NCI-H1436 treated with DMSO at 0.1 percent for 48 hours (cell line): ENCODE measurements at regions not wholly inside any gene's neighbourhood (a gene's known extent, or its start where the extent isn't known, plus 50 kb on each side); places are given as distances from the start of the nearest gene placed in this dataset.
"Not testable (repeated sequence)": the region's sequence is repeated elsewhere in the genome, so short reads cannot be mapped to it uniquely, and the experiment has no call there.

Experiments
- DNase-seq: peaks from one replicate; lab custom pipeline; 2025; lab: John Stamatoyannopoulos, UW

DNA sequence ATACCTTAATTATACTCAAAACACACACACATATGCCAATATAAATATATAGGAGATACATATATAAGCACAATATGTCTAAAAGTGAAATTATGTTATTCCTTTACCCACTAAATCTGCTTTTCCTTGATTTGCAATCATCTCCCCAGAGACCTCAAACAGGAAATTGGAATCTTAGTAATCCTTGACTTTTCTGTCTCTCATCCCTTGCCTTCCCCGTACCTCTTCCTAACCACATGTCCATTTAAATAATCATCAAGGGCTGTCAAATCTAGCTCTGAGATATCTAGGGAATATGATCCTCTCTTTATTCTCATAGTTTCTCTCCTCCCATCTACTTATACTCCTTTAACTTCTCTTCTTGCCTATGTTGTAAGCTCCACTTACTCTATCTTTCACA, 336.6 kb downstream of the HGF start:
- no peak for DNase-seq

- DNase-seq, result no peak
Observed at GRCh38 chr7:81430761-81431160, 339.1 kb downstream of the HGF start.

DNA sequence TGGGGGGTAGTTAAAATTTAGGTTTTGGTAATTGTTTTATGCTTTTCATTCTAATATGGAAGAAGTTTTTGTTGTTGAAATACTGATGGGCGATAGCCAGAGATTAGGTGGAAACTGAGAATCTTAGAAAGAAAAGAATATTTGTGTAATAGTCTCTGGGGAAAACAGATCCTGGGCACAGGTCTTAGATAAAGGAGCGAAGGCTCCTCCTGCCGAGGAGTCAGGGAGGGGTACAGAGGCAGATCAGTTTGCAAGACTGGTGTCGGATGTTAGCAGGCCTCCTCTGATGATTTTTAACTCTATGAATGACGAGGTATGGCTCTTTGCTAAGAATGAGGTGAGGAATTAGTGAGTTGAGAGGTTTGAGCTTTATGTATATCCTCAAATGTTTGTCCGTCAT, 339.7 kb downstream of the HGF start:
- DNase-seq, result no peak

- no peak for DNase-seq
Observed at GRCh38 chr7:81427461-81427860, 342.4 kb downstream of the HGF start.

GRCh38 chr7:81420526-81421226, 349.2 kb downstream of the HGF start:
- no peak for DNase-seq

- no peak for DNase-seq
Observed at GRCh38 chr7:81419731-81420130, 350.1 kb downstream of the HGF start.

GRCh38 chr7:81416659-81417058, 353.2 kb downstream of the HGF start:
- DNase-seq, result no peak

DNA sequence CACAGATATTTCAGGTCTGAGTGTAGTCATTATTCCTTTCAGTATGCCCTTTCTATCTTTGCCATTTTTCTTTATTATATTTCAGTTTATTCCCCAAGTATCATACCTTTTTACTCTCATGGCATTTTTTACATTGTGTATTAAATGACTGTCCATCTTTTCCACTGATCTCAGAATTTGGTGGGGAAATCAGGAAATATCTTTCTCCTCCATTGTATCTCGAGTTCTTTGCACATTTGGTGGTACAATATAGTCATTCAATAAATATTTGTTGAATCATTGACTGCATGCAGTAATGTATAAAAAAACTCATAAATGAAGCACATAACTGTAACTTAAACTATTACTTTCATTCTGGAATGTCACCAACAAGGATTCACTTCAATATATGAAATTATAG, 354.7 kb downstream of the HGF start:
- no peak for DNase-seq

GRCh38 chr7:81414411-81414810, 355.4 kb downstream of the HGF start:
- no peak for DNase-seq

DNA sequence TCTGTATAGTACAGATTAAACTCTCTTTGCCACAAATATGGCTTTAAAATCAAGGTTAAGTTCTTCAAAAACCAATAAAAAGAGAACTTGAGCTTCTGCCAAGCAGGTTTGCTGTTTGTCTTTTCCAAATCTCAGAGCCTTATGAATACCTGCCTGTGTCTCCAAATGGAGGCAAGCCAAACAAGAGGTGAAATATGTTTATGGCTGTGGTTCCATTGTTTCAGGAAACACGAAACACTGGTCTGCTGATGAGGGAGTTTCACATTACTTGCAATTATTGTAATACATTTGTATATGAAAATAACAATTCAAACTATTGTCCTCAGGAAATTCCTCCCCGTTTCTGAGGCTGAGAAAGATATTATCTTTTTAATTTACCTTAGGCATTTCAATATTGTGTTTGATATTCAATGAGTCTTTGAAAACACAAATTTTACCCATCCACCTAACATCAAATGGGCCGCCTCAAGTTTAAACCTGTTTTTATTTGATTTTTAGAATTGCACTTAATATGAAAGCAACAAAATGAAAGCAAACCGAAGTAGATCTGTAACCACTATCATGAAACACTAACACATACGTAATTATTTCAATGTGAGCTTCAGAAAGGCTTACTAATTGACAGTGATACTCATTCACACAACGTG, 359.3 kb downstream of the HGF start:
- no peak for DNase-seq

GRCh38 chr7:81408728-81409127, 361.1 kb downstream of the HGF start:
- DNase-seq, result no peak

- no peak for DNase-seq
Observed at GRCh38 chr7:81407094-81407493, 362.8 kb downstream of the HGF start.

GRCh38 chr7:81404669-81405068, 365.2 kb downstream of the HGF start:
- DNase-seq, result no peak

- DNase-seq, result no peak
Observed at GRCh38 chr7:81402227-81402626, 367.6 kb downstream of the HGF start.

DNA sequence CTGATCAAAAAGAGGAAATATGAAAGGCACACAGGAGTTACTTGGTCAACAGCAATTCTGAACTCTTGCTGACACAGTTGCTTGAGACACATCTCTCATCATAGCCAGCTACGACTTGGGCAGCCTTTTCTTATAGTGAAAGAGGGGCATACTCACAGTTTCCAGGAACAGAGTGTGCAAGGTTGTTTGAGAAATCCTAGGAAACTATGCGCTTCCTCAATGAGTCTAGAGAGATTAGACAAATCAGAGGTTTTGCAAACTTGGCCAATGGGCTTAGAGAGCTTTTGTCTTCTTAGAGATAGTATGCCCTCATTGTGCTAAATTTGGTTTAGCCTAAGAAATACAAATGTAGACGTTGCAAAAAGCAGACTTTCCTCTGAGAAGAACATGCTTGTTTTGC, 370.4 kb downstream of the HGF start:
- DNase-seq, result no peak

- DNase-seq, result no peak
Observed at GRCh38 chr7:81394029-81394428, 375.8 kb downstream of the HGF start.

- DNase-seq, result no peak
Observed at GRCh38 chr7:81393018-81393417, 376.8 kb downstream of the HGF start.

DNA sequence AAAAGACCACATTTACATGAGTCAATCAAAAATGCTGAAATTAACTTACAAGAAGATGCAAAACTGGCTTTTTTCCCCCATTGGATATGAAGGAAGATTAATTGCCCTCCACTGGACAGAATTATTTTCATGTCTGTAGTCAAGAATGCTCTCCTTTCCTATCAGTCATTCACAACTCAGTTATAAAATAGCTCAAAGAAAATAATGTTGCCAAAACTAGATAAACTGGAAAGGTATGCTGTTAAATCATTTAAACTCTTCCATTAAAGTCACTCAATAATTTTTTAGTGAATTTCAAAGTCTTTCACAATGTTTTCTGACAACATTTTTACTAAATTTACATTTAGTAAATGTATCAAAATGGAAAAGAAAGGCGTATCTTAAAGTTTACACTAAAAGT, 384.5 kb downstream of the HGF start:
- DNase-seq, result no peak

- DNase-seq, result no peak
Observed at GRCh38 chr7:81383846-81384245, 386.0 kb downstream of the HGF start.

DNA sequence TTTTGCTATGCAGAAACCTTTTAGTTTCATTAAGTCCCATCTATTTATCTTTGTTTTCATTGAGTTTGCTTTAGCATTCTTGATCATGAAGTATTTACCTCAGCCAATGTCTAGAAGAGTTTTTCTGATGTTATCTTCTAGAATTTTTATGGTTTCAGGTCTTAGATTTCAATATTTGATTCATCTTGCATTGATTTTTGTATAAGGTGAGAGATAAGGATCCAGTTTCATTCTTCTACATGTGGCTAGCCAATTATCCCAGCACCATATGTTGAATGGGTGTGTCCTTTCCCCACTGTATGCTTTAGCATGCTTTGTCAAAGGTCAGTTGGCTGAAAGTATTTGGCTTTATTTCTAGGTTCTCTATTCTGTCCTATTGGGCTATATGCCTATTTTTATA, 395.2 kb downstream of the HGF start:
- DNase-seq, result not testable (repeated sequence)

DNA sequence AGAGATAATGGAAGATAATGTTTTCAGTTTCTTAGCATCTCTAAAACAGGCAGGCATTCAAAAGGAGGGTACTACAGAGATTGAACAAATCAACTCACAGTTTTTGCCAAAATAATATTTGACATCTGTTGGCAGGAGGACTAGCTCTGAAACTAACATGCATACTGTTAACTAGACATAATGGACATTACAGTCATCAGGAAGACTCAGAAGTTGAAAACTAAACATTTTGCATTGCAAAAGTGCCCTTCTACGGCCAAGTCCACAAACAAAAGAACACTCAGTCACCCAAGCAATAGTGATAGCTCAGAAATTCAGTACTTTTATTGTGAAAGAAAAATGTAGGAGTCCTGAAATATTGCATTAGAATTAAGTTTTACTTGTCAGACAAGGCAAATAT, 399.0 kb downstream of the HGF start:
- DNase-seq, result no peak

DNA sequence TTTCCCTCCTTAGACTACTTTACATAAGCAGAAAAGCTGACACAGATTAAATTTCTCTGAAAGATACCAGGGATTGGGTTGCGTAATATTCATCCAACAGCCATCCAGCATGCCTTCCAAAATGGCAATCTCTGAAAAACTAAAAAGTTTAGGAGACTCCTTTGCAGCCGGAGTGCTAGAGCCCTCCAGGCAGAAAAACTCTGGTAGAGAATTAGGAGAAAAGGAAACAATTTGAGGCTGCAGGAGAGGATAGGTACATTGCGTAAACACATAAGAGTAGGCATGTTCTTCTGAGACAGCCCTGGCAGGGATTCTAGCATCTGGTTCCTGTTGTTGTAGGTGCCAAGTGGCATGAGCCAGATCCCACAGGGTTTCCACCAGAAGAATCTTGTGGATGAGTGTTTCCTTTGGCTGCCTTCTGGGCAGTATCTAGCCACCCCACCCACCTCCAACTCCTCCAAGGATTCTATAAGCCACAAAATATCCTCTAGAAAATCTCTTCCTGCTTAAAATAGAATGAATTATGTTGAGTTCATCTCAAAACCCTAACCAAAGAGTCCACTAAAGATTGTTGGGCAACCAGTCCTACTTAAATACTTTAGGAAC, 402.4 kb downstream of the HGF start:
- no peak for DNase-seq

DNA sequence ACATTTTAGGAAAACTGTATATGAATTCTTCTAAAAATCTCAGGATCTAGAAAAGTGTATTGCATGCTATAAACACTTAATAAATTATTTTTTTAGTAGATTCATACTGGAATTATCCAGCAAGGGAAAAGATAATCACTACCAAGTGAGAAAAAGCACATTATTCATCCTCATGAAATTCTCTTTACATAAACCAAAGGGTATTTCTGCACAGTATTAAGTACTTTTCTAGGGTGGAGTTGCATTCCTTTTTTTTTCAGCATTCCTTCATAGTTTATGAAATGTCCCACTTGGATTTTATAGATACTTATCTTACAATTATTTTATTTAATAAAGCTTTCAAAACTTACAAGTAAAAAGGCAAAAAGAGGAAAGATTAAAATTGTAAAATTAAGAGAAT, 403.3 kb downstream of the HGF start:
- DNase-seq, result no peak
